Umbilical cord (tissue), 1 donor: ENCODE measurements at regions not wholly inside any gene's neighbourhood (a gene's known extent, or its start where the extent isn't known, plus 50 kb on each side); places are given as distances from the start of the nearest gene placed in this dataset.
"Not testable (repeated sequence)": the region's sequence is repeated elsewhere in the genome, so short reads cannot be mapped to it uniquely, and the experiment has no call there.

ENCODE experiments used
- DNase-seq: peaks from one replicate; pipeline ENCODE4 v3.0.0-alpha.2; 2015; ENCODE audit warnings: low spot score

DNA sequence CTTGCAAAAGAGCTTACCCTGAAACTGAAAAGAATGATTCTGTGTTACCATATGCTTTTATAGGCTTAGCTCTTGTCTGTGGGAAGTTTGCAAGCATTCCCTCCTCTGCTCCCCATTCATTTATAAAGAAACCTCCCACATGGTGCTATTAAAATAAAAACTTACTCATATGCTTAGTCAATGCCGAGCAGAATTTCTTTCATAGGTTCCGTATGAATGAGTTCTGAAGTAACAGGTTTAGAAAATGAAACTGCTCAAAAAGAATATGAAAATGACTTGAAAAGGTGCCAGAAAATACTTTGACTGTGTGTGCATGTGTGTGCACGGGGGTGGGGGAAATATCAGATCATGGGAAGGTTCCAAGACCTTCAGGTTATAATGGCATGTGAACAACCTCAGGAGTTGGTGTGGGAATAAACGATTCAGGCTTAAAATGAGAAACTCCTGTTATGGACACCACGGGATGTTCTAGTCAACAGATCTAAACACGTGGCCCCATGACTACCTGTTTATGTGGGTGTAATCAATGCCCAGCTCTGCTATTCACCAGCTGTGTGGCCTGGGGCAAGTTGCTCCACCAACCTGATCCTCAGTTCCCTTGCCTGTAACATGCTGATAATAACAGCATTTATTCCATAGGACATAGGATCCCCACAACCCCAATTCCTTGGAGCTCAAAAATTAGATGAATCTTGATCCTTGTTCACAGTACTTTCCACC is 293.7 kb upstream of the PLGLB1 start:
- not testable (repeated sequence) for DNase-seq

DNA sequence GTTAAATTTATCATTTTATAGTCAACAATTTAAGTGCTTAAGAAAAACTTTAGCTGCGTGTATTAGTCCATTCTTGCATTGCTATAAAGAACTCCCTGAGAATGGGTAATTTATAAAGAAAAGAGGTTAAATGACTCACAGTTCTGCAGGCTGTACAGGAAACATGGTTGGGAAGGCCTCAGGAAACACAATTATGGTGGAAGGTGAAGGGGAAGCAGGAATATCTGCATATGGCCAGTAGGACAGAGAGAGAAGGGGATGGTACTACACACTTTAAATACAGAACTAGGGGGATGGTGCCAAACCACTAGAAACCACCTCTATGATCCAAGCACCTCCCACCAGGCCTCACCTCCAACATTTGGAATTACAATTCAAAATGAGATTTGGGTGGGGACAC is 295.5 kb upstream of the PLGLB1 start:
- DNase-seq, result not testable (repeated sequence)

DNA sequence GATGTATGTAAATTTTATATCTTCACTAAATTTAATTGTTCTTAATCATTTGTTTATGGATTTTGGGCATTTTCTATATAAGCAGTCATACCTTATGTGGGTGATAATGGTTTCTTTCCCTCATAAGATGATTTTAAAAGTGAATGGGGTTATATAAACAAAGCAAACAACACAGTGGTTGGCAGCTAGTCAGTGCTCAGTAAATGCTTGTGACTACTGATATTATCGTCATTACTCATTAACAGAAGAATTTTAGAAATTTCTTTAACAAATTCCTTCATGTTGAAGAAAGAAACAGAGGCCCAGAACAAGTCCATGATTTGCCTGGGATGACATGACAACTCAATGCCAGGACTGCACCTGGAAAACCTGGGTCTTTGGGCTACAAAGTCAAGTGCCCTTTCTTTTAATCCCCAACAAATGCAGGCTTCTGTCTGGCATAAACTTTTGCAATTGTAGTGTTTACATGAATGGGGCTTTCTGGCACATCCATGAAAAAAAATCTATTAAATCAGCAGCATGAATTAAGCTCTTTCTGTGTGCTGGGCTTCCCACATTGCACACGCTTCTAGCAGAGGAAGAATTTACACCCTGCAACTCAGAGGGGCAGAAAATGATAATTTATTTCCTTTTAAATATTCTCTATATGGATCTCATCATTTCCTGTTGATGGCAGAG is 297.3 kb upstream of the PLGLB1 start:
- DNase-seq, result not testable (repeated sequence)

DNA sequence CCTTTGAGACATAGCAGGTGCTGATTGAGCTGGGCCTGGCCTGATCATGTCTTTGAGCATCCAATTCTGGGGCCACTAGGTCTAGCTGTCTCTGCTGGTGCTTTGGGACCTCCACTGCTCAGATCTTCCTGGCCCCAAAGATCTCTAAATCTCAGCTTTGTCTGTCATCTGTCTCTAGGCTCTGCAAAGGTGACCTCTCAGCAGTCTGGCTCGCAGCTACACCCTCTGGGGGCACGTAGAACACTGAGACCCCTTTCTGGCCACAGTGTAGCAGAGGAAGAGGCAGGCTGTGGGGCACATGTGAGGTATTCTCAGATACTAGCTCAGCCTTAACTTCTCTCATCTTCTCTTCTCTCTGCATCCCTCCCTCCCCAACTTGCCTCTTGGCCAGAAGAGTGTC is 298.1 kb upstream of the PLGLB1 start:
- DNase-seq, result not testable (repeated sequence)

DNA sequence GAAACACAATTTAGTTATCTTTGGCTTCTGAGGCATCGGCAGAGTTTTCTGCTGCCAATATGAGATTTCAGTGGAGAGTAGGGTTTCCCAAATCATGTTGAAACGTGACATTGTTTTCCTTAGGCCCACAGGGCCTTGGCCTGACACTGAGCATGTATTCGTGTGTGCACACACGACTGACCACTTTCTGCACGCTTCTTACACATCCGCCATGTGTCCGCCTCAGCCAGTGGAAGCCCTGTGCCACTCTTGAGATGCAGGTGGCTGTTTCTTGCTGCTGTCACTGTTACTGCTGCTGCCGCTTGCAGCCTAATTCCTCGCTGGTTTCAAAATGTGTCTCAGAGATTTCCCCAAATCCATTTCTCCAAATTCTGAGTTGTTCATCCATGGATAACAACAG is 299.6 kb upstream of the PLGLB1 start:
- not testable (repeated sequence) for DNase-seq

DNA sequence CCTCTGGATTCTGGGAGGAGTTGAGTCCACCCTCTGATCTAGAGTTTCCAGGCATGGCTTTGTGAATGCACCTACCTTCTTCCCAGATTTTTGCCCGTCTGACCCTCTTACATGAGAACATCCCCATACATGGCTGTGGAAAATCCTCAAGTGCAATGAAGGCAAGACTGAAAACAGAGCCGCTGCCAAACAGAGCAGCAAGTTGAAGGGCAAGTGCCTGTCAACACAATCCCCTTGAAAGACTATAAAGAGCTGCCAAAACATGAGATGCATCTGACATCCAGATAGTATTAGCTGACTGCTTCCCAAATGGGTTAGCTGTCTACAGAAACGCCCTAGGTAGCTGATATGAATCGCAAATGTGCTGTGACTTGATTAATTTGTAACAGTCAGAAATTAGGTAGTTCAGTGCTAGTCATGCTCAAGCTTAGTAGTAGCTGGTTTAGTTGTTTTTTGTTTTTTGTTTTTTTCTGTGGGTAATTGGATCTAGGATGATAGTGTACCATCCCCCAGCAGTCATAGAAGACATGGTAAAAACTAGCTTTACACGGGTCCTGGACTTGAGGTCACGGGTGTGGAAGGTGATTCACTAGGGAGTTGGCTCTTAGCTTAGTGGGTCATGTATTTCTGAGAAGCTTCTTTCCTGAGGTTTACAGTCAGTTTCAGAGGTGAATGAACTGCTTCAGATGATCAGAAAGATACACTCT is 302.8 kb upstream of the PLGLB1 start:
- DNase-seq, result peak; percentile 1

DNA sequence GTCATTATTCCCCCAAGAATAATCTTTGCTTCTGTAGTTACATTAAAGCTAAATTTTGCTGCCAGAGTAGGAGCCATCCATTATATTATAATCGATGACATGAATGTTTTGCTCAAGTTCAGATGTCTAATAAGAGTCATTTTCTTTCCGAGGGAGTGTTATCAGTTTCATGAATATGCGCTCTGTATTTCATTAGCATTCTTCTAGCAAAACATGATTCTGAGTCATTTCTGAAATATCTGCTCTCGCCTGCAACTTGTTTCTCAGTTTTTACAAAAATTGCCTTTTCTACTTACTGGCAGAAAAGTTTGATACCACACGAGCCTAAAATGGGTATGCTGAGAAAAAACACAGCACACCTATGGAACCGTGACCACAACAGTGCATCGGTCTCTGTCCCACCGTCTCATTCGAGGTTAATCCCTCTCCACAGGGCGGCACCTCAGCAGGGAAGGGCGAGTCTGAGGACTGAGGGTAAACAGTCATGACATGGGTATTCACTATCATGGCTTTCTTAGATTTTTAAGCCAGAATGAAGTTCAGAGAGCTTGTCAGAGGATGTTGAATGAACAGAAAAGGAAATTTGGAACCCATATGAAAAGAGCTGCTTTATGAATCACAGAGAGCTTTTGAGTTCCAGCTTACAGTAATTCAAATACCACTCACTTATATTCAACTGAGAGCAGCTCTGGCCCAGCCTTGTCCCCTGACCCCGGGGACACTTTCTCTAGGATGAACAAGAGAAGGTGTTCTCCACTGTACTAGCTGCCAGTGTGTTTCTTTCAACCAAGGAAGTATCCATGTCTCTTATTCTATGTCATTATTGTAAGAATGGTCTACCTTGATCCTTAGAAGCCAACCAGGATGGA is 303.6 kb upstream of the PLGLB1 start:
- not testable (repeated sequence) for DNase-seq

DNA sequence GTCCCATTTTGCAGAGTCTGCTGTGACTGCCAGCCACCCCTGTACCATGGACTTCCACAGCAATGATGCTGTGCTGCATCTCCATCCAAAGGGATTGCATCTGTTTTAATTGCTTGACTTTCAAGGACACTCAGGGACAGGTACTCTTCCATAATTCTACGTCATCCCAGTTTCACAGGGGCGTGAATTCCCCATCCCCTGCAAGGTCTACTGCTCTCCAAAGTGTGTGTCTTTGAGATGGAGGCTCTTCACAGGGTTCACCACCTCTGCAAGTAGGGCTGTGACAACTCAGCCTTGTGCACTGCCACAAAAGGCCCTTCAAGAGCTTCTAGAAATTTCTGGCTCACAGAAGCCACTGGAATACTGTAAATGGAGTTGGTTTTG is 304.3 kb upstream of the PLGLB1 start:
- DNase-seq, result not testable (repeated sequence)

DNA sequence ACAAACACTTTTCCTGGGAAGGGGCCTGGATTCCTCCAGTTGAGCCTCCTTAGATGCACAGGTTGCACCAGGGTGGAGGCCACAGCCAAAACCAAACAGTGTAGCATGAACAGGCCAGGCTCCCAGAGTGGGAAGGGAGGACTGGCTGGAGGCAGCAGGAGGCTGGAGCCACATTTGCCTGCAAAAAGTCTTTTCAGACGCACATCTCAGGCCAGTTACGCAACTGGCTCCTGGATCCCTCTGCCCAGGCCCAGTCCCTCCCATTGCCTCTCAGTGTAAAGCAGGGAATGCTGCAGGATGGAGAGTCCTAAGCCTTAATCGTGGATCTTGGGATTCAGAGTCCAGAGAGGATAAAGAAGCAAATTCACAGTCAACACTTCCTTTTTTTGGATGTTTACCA is 305.1 kb upstream of the PLGLB1 start:
- not testable (repeated sequence) for DNase-seq

DNA sequence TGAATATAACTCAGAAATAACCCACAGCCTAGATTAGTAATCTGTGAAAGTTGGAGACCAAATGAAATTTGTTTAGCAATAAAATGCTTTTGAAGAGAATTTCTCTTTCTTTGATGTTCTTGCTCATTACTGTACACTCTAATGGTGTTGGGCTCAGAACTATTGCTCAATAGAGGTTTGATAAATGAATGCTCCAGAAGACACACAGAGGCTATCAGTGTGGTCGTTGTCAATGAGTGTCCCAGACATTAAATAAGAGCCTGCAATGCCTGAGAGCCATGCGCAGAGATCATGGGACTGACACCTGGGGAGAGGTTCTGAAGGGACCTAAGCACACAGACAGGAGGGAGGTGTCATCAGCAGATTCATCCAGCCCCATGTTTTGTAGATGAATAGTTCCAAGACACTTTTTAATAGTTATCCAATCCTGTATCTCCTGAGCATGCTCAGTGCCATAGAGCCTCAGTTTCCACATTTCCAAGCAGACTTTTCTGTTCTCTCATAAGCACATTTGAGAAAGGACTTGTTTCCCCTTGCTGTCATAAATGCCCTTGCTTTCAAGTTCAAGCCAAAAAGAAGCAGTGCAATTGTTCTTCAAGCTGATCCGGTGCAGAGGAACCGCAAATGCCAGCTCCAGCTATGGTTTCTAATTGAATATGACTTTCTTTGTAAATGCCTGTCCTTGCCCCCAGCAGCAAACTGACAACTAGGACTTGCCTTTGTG is 306.2 kb upstream of the PLGLB1 start:
- not testable (repeated sequence) for DNase-seq

DNA sequence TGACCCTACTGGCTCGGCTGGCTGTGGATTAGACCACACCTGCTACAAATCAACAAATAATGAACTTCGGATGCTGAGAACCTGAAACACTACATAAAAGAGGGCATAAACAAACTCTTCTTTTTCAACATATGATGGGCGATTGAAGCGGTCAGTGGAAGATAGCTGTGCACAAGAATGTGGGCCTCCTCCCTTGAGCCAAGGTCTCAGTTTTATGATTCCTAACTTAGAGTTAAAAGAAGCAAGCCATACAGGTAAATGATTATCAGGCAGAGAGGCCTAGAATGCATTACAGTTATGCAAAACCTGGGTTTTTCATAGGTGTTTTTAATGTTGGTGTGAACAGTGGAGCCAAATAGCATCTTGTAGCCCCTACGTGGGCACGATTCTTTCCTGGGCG is 307.9 kb upstream of the PLGLB1 start:
- DNase-seq, result not testable (repeated sequence)

DNA sequence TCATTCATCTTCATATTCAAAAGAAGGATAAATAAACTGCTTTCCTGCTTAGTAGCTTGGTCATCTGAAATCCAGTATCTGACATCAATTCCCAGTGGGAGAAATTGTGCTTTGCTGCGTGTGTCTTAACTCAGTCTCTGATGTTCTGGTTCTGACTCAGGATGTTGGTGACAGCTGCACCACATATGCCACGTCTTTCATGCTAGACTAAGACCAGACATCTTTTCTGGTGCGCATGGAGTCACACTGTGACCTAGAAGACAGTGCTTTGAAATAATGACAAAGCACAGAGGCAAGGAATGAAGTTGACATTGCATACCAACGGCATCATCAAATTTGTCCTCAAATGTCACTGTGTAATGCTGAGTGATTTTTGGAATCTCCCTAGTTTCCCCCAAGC is 308.8 kb upstream of the PLGLB1 start:
- DNase-seq, result not testable (repeated sequence)

DNA sequence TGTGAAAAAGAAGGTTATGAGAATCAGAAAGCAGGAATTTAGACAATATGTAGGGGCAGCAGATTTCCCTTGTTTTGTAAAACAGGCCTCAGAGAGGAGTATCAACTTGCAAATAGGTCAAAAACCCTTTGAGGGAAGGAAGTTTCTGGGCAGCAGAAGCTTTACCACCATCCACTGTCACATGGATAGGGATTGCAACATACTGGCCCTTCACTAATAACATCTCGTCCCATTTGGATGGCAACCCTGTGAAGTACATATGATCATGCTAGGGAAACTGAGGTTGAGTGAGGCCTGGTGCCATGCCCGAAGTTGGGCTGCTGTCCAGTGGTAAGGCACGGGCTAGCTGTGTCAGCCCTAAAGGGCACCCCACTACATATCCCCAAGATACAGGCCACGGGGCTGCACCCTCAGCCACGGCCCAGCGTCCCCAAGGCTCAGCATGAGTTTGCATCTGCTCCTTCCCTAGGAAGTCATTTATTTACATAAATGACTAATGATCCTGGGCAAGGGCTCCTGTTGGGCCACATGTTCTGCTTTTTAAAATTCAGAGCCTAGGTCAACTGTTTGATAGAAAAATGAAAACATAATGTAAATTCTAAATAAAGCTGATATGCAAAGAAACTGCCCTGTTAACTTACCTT is 310.4 kb upstream of the PLGLB1 start:
- not testable (repeated sequence) for DNase-seq

DNA sequence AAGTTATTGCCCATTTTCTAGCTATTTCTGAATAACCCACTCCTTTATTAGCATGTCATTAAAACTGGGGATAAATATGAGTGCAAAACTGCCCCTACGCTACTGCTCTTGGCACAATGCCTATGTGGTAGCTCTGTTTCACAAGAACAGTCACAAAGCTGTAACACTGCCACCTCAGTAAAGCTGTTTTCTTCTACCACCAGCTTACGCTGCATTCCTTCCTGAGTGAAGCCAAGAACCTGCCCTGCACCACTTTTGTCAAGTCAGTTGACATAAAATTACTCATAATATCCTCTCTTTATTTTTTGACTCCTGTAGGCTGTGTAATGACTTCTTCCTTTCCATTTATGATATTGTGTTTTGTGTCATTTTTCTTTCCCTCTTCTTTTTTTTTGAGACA is 313.2 kb upstream of the PLGLB1 start:
- not testable (repeated sequence) for DNase-seq

DNA sequence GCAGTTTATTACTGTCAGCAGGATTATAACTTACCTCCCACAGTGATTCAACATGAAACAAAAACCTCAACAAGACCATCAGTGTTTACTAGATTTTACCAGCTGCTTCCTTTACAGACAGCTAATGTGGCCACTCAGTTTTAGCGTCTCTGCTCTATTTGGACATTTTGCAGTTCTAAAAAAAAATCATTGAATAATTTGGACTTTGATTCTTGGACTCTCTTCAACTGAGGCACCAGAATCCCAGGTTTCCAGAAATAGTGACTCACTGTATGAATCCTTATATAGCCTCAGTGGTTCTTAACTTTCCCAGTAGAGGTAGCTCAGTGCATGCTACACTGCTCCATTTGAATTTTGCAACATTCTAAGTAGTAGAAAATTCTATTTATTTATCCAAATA is 317.4 kb upstream of the PLGLB1 start:
- peak; percentile 52 for DNase-seq

DNA sequence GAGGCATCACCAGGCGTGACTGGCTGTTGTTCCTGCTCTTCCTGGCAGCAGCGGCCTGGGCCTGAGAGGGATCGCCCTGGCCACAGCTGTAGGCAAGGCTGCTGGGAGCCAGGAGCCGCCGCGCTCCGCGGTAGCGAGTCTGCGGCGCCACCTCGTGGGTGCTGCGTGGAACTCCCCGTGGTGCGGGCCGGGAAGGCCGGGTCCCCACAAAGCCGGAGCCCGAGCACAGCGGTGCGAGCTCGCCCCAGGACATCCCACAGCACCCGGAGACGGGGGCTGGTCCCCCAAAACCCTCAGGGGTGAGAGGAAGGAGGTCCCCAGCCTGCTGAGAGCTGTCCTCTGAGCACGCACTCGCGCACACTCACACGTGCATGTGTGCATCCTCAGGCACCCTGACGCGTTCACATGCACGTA is 320.0 kb upstream of the PLGLB1 start:
- peak; percentile 47 for DNase-seq

DNA sequence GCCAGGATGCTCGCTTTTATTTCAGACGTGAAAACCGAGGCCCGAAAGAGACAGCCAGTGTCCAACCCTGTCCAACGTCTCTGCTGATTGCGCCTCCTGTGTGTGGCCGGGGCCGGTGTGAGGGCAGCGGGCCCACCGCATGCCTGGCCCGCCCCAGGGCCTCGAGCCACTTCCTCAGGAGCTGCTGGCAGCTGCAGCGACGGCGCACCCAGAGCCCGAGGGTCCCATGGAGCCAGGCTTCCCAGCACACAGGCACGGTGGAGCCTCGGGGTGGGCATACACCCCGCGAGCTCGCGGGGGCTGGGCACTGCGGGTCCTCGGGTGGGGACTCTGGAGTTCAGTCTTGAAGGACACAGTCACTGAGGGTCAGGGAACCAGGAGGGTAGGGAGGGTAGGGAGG is 320.5 kb upstream of the PLGLB1 start:
- DNase-seq, result not testable (repeated sequence)

DNA sequence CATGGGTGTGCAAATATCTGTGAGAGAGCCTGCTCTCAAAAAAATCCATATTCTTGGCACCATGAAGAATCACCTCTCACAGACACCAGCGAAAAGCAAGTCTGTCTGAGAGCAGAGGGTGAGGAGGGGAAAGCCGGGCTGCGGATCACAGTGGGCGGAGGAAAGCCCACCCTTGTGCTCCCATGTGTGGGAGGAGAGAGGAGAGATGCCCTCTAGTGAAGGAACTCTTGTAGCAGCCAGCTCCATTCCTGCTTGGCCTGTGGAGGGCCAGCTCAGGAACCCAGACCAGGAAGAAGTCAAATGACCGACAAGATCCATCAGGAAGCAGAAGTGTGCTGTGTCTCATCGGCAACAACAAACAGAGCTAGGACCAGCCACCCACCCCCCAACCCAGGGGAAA is 321.7 kb upstream of the PLGLB1 start:
- not testable (repeated sequence) for DNase-seq

DNA sequence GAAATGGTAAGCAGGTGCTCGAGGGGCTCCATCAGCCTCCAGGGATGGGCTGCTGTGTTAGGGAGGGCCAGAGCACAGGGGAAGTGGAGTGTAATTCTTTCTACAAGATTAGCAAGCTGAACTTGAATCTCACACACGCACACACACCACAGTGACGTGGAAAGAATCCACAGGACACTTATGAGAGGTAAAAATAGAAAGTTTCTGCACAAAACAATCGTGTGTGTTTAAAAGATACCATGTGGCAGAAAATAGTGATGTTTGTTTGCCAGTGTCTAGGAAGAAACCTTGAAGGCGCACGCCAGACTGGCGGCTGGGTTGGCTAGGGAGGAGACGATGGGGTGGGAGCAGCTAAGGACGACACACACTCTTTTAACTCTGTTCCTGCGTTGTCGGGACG is 323.6 kb upstream of the PLGLB1 start:
- not testable (repeated sequence) for DNase-seq

DNA sequence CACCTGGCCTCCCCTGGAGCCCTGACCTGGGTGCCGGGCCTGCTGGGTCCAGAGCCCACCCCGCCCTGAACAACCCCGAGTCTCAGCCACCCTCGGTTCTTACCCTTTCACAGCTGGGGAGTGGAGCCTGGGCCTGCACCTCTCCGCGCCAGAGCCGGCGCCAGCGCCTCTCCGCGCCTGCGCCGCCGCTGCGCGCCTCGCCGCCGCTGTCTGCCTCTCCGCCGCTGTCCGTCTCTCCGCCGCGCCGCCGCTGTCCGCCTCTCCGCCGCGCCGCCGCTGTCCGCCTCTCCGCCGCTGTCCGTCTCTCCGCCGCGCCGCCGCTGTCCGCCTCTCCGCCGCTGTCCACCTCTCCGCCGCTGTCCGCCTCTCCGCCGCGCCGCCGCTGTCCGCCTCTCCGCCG is 326.9 kb upstream of the PLGLB1 start:
- not testable (repeated sequence) for DNase-seq
